Stromal cell of bone marrow (primary cell): ENCODE measurements at regions not wholly inside any gene's neighbourhood (a gene's known extent, or its start where the extent isn't known, plus 50 kb on each side); places are given as distances from the start of the nearest gene placed in this dataset.
"Not testable (repeated sequence)": the region's sequence is repeated elsewhere in the genome, so short reads cannot be mapped to it uniquely, and the experiment has no call there.

Source experiments
- DNase-seq: peaks from one replicate; pipeline ENCODE4 v3.0.0-alpha.2; 2012; ENCODE audit warnings: low read depth

GRCh38 chr16:29294951-29295795, 111.3 kb downstream of the NPIPB11 start:
- not testable (repeated sequence) for DNase-seq

DNA sequence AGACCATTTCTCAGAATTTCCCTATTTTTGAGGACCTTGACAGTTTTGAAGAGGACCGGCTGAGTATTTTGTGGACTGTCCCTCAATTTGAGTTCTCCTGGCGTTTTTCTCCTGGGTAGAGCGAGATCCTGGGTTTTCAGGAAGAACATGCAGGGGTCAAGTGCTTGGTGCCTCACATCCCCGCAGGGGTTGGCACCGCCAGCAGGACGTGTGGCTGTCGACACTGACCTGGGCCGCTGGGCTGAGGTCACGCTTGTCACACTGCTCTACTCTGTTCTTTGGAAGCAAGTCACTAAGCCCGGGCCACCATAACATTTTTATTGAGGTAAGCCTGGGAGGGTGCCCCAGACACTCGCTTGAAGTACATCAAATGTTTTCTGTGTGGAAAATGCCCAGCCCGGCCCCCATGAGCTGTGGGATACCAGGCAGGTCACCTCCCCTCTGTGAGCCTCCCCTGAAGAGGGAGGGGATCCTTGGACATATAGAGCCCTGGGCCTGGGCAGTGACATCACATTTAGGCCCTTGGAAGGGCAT, 112.0 kb downstream of the NPIPB11 start:
- DNase-seq, result not testable (repeated sequence)

- not testable (repeated sequence) for DNase-seq
These were observed 113.0 kb downstream of the NPIPB11 start for GRCh38 chr16:29293545-29293944.

GRCh38 chr16:29292952-29293471, 113.5 kb downstream of the NPIPB11 start:
- not testable (repeated sequence) for DNase-seq

GRCh38 chr16:29291329-29292271, 114.9 kb downstream of the NPIPB11 start:
- DNase-seq, result not testable (repeated sequence)

GRCh38 chr16:29290631-29291247, 115.8 kb downstream of the NPIPB11 start:
- peak; percentile 89 for DNase-seq

DNA sequence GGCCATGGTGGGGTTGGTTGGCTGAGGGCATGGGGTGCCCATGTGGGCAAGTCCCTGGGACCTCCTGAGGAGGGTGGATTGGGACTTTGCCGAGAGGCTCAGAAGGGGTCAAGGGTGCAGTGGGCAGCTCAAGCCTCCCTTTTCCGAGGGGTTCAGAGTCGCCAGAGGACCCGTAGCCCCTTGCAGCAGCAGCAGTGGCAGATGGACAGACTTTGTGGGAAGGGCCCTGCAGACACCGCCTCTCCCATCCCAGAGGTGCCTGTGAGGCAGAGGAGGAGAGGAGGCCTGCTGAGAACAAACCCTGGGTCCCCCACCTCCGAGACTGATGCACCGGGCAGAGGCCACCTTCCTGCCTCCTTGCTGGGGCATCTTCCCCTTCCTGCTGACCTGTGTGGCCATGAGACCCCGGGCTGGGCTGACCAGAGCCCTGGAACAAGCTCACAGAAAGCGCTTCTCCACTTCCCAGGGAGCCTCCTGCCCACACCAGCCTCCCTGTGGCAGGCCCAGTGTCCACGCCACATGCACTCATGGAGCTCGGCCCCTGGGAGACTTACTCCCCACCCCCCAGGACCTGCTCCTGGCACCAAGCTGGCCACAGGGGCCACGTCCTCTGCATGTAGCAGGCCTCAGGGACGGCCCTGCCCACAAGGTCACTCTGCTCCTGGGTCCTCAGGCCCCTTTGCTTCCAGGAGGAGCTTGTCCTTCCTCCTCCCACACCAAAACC, 116.8 kb downstream of the NPIPB11 start:
- not testable (repeated sequence) for DNase-seq

GRCh38 chr16:29288711-29289474, 117.6 kb downstream of the NPIPB11 start:
- not testable (repeated sequence) for DNase-seq

- DNase-seq, result not testable (repeated sequence)
These were observed 118.5 kb downstream of the NPIPB11 start for GRCh38 chr16:29287871-29288535.

DNA sequence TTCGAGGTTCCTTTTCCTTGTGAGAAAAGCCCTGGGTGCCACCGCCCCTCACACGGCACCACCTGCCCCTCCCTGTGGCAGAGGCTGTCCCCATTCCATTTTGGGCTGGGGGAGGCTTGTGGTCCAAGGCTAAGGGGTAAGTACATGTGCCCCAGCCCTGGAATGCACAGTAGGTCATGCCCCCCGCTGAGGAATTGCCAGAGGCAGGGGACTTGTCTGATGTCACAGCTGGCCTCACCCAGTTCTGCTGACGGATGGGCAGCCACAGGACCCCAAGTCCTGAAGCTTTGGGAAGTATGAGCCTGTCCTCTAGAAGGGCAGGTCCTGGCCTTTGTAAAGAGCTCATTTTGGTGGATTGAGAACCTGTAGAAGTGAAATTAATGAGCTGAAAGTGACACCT, 119.3 kb downstream of the NPIPB11 start:
- DNase-seq, result not testable (repeated sequence)

DNA sequence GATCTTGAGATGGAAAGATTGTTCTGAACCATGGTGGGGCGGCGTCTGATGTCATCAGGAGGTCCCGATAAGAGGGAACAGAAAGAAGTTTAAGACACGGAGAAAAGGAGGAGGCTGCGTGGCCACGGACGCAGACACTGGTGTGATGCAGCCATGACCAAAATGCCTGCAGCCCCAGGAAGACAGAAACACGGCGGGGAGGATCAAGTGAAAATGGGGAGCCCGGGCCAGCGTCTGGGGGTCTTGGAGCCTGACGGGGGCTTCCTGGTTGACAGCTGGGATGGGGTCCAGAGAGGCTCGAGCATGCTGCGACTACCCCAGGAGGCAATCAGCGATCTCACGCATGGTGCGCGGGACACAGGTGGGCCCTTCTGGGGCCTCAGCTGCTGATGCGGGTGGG, 119.7 kb downstream of the NPIPB11 start:
- DNase-seq, result not testable (repeated sequence)

DNA sequence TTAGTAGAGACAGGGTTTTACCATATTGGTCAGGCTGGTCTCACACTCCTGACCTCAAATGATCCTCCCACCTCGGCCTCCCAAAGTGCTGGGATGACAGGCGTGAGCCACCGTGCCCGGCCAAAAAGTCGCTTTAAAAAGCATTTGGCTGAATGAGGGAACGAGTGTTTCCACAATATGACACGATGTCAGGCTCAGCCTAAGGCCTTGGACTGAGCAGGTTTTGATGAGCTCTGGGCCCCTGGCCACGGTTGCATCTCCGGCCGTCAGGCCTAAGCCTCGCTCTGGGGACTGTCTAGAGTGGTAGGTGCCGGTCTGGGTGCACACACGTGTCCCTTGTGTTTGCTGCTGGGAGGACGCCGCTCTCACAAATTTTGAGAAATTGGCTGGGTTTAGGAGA, 120.3 kb downstream of the NPIPB11 start:
- not testable (repeated sequence) for DNase-seq

DNA sequence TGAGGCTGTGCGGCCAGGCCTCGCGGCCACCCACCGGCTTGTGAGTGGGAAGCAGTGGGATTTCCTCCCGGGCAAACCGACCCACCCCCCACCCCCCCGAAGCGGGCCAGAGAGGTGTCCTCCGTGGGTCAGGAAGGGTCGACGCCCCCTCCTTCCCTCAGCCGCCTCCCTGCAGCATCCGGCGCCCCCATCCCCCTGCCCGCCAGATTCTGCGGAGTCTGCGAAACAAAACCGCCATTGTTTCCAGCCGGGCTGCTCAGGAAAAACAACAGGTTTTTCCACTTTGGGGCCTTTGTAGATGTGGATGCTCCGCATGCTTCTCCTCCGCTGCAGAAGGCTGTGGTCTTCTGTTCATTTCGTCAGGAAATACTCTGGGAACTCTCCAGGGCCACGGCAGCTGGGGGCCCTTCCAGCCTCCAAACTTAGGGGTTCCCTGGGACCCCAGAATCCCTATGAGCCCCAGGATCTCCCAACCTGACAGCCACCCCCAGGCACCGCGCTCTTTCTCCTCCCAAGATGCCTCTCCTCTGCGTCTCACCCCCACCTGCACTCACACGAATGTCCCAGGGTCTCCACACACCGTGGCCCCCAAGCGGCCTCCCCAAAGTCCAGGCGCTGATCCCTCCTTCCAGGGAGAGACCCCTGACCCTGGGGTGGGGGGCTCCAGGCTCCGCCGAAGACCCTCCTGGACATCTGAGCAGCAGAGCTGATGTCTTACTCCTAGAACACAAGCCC, 121.2 kb downstream of the NPIPB11 start:
- not testable (repeated sequence) for DNase-seq

DNA sequence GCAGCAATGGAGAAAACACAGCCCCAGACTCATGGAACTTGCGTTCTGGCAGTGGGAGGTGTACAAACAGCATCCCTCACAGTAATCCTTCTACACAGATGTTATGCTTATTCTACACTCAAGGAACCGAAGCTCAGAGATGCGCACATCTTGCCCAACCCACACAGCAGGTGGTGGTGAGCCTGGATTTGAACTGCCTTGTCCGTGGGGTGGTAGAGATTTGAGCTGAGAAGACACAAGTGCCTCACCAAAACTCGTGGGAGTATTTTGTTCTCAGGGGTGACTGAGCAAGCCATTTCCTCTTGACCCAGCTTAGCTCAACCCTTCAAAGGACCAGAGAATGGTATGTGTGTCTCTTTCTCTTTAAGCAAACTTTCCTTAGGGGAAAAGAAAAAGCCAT, 121.8 kb downstream of the NPIPB11 start:
- not testable (repeated sequence) for DNase-seq

DNA sequence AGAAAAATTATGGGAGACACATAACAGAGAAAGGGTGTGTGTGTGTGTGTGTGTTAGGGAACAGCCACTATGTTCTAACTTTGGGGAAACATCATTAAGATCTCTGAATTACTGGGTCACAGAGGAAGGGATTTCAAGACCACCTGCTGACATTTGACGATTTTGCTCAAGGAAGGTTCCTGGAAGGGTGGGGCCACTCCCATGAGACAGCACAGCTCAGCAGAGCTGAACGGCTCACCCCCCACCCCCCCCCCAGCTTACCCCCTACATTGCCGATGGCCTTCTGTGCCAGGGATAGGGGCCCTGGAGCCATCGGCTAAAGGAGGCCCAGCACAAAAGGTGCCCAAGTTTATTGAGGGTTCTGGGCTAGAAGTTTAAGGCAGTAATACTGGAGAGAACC, 122.4 kb downstream of the NPIPB11 start:
- DNase-seq, result not testable (repeated sequence)

- DNase-seq, result not testable (repeated sequence)
These were observed 128.2 kb downstream of the NPIPB11 start for GRCh38 chr16:29278097-29278871.

GRCh38 chr16:29276446-29276845, 130.1 kb downstream of the NPIPB11 start:
- not testable (repeated sequence) for DNase-seq
